Omental fat pad (tissue), 3 donors: ENCODE measurements at regions not wholly inside any gene's neighbourhood (a gene's known extent, or its start where the extent isn't known, plus 50 kb on each side); places are given as distances from the start of the nearest gene placed in this dataset. TPM values are rescaled to one million over a fixed set of nuclear protein-coding genes. Genes with fewer than 3 reads are reported as not detected.
"Not testable (repeated sequence)": the region's sequence is repeated elsewhere in the genome, so short reads cannot be mapped to it uniquely, and the experiment has no call there.

Experiments used
- ATAC-seq: fragments of 150-250 bp; one replicate; pipeline ENCODE4 v1.9.1; 2016; ENCODE audit warnings: mild to moderate bottlenecking, moderate library complexity; ENCODE audit not compliant: low FRiP score
- DNase-seq: peaks from one replicate; pipeline ENCODE4 v3.0.0-alpha.2; 2019; ENCODE audit warnings: low spot score
- small RNA-seq: library from RNA; depleted of rRNA; stranded (forward); fragments of <200 nt; gene quantifications from one replicate; pipeline ENCODE3, GENCODE V24; 2016
- TF ChIP-seq, protein P1 (sequence below), 3 donors: fragments of 450-650 bp; IDR thresholded peaks; one replicate each; pipeline ENCODE4 v1.5.1; 2016 to 2017; ENCODE audit warnings: antibody characterized with exemption in 3 of 3, mild to moderate bottlenecking in 3 of 3, moderate library complexity in 2 of 3

DNA sequence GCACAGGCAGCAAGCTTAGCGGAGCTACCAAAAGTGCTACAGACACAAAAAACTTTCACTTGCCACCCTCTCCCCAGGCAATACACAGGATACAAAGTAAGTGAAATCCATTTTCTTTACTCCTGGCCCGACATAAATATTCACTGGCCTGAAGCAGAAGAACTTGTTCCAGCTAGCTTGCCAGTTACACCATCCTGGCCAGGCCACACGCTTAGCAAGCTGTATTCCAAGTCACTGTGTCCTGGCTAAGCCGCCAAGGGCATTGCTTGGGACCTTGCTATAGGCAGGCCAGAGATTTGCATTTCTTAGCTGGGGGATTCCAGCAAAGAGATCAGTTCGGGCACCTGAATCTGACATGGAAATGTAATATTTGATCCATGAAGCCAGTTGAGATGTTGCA lies 71.0 kb upstream of the SLC1A3 start:
- DNase-seq (no peak), ATAC-seq (no peak)
- TF ChIP-seq, protein P1, sequence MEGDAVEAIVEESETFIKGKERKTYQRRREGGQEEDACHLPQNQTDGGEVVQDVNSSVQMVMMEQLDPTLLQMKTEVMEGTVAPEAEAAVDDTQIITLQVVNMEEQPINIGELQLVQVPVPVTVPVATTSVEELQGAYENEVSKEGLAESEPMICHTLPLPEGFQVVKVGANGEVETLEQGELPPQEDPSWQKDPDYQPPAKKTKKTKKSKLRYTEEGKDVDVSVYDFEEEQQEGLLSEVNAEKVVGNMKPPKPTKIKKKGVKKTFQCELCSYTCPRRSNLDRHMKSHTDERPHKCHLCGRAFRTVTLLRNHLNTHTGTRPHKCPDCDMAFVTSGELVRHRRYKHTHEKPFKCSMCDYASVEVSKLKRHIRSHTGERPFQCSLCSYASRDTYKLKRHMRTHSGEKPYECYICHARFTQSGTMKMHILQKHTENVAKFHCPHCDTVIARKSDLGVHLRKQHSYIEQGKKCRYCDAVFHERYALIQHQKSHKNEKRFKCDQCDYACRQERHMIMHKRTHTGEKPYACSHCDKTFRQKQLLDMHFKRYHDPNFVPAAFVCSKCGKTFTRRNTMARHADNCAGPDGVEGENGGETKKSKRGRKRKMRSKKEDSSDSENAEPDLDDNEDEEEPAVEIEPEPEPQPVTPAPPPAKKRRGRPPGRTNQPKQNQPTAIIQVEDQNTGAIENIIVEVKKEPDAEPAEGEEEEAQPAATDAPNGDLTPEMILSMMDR (IDR thresholded peaks at IDR 0.05): no peak

DNA sequence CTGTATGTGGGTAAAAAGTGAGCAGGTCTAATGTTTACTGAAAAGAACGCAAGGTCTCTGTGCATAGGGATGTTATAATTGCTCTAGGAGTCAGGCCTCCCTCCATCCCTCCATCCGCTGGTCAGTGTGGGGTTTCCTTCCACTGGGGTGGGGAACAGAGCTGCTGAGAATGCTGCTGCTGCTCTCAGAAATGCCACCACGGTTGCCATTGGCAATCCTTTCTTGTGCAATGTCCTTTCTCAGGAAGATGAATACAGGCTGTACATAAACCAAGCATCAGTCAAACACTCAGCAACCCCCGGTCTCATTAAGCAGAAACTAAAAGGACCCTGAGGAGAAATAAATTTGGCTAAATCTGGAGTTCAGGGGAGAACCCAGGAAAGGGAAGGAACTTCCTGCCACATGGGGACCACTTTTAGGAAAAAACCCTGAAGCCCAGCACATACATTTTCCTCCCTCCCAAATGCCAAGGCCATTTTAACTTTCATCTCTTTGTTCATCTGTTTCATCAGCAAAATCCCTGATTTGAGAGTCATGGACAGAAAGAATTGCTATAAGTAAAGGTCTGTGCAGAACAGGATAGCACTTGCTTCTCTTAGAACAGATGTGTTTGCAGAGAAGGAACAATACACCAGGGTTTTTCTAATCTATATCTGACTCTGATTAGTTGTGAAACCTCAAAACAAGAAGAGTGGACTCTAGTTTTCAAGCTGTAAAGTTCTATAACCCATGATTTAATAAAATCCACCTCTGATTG lies 70.4 kb upstream of the SLC1A3 start:
- TF ChIP-seq, protein P1 (IDR thresholded peaks at IDR 0.05): no peak
- DNase-seq (no peak), ATAC-seq (no peak)

DNA sequence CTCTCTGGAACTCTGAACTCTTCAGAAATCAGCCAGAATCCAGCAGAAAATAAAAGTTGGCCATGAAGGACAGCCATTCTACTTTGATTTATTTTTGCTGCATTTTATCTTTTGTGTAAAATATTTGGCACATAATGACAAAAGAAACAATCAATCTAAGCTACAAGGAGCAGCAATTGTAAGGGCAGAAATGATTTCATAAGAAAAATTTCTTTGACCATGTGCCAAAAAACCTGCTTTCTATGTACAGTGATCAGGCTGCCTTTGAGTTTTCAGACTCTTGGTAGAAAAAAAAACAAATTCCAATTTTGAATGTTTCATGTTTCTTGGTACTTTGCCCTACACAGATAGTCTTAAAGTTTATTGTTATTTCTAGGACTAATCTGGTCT lies 69.8 kb upstream of the SLC1A3 start:
- TF ChIP-seq, protein P1 (IDR thresholded peaks at IDR 0.05): no peak
- DNase-seq (no peak), ATAC-seq (no peak)

DNA sequence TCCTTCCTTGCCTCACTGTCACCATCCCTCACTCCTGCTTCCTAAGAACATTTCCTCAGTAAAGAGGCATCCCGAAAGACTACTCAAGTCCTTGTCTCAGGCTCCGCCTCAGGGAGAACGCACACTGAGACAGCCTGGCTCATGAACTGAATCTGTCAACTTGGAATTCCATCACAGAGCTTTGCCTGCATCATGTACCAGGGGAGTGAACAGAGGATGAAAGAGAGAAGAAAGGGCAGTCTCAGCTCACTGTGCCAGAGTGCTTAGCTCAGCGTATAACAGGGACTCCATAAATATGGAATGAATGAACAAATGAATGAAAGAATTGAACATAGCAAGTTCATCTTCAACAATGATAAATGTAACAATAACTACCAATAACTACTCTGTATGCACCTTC lies 68.7 kb upstream of the SLC1A3 start:
- DNase-seq: no peak
- TF ChIP-seq, protein P1 (IDR thresholded peaks at IDR 0.05): no peak
- no peak for ATAC-seq

DNA sequence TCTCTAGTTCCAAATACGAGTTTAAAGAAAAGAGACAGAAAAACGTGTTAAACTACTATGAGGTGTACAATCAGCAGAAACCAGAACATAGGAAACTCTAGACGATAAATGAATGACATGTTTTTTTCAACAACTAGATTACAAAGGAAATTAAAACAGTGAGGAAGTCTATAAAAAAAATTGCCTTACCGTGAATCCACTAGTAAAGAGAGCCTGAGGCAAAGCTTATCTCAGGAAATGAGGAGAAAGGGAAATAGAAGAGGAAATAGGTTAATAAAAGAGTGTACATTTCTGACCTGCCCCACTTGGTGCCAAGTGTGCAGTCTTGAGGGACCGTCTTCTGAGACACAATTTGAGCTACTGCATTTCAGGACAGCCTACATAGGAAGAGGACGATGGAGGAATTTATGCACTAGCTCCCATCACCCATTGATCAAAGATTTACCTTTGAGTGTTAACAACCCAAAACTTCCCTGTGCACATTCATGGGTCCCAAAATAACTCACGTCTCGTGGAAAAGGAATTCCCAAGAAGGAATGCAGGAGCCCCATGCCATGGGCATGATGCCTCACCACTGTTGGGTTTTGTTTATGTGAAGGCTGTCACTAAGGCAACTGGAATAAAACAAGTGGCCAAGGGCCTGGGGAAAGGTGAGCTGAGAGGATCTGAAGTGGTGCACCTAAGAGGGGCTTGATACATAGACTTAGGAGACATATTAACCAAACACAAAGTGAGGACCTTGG lies 53.6 kb upstream of the SLC1A3 start:
- DNase-seq (no peak), ATAC-seq (no peak)
- TF ChIP-seq, protein P1 (IDR thresholded peaks at IDR 0.05): no peak

DNA sequence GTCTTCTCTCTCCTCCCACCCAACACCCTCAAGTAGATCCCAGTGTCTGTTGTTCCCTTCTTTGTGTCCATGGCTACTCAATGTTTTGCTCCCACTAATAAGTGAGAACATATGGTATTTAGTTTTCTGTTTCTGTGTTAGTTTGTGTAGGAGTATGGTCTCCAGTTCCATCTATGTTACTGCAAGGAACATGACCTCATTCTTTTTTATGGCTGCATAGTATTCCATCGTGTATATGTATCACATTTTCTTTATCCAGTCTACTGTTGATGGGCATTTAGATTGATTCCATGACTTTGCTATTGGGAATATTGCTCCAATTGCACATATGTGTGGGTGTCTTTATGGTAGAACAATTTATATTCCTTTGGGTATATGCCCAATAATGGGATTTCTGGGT lies 51.4 kb upstream of the SLC1A3 start:
- ATAC-seq, DNase-seq: not testable (repeated sequence)

Small RNAs in the stretch of these regions (small RNA-seq; reads per million reads assigned to genes)
- not detected for gene RNA5SP181
